OCI-LY7 (cell line): ENCODE measurements at regions not wholly inside any gene's neighbourhood (a gene's known extent, or its start where the extent isn't known, plus 50 kb on each side); places are given as distances from the start of the nearest gene placed in this dataset.

Source experiments
- BruUV-seq: library from RNA; stranded (reverse); fragments of 400-500 nt; replicated peaks from 2 replicates; lab custom pipeline; 2021; lab: Mats Ljungman, UMichigan
- CTCF ChIA-PET: fragments of 300-600 bp; sonication (Branson Sonifier 250); formaldehyde crosslinking; loops from one replicate; lab custom pipeline; 2022; ENCODE audit warnings: antibody characterized with exemption; ENCODE audit not compliant: unreplicated experiment; lab: Charles Lee
- POLR2A ChIA-PET: fragments of 300-600 bp; sonication (Branson Sonifier 250); formaldehyde crosslinking; loops from one replicate; lab custom pipeline; 2022; ENCODE audit warnings: antibody characterized with exemption; lab: Charles Lee
- DNase-seq: peaks from one replicate; pipeline ENCODE4 v3.0.0-alpha.2; 2015; ENCODE audit warnings: low spot score
- H2AFZ ChIP-seq: fragments of 200-600 bp; sonication (generic), shearing (Covaris generic); 2 replicates; pipeline ENCODE4 v1.6.1; 2014; ENCODE audit warnings: mild to moderate bottlenecking, antibody characterized with exemption, low read length, moderate library complexity
- H3K27ac ChIP-seq: fragments of 200-600 bp; sonication (generic); 2 replicates; pipeline ENCODE4 v1.5.1; 2014; ENCODE audit warnings: mixed run types, low read depth, mild to moderate bottlenecking, moderate library complexity, low read length, inconsistent platforms; ENCODE audit not compliant: poor library complexity, severe bottlenecking
- H3K36me3 ChIP-seq: fragments of 200-600 bp; sonication (generic); 2 replicates; pipeline ENCODE4 v1.6.1; 2014; ENCODE audit warnings: mild to moderate bottlenecking, antibody characterized with exemption, low read length, moderate library complexity, mixed read lengths; ENCODE audit not compliant: insufficient read depth
- H3K4me1 ChIP-seq: fragments of 200-600 bp; sonication (generic); 2 replicates; pipeline ENCODE4 v1.5.1; 2014; ENCODE audit warnings: mild to moderate bottlenecking, low read length; ENCODE audit not compliant: insufficient read depth, poor library complexity, severe bottlenecking
- H3K4me2 ChIP-seq: fragments of 200-600 bp; sonication (generic); 2 replicates; pipeline ENCODE4 v1.6.1; 2014; ENCODE audit warnings: mild to moderate bottlenecking, low read length
- H3K4me3 ChIP-seq: fragments of 200-600 bp; sonication (generic); 2 replicates; pipeline ENCODE4 v1.5.1; 2014; ENCODE audit warnings: mild to moderate bottlenecking, low read depth, low read length; ENCODE audit not compliant: poor library complexity, severe bottlenecking
- H3K79me2 ChIP-seq: fragments of 200-600 bp; sonication (generic); 2 replicates; pipeline ENCODE4 v1.6.1; 2016; ENCODE audit warnings: low read depth, mild to moderate bottlenecking, low read length, moderate library complexity, mixed read lengths; ENCODE audit not compliant: insufficient read depth
- H3K9me2 ChIP-seq: fragments of 200-600 bp; sonication (generic); 2 replicates; pipeline ENCODE4 v1.6.1; 2016; ENCODE audit warnings: mild to moderate bottlenecking, low read length, mixed read lengths; ENCODE audit not compliant: insufficient read depth
- H3K9me3 ChIP-seq: fragments of 200-600 bp; sonication (generic); 2 replicates; pipeline ENCODE4 v1.6.1; 2014; ENCODE audit warnings: mild to moderate bottlenecking, mixed run types, low read length, mixed read lengths
- H4K20me1 ChIP-seq: fragments of 200-600 bp; sonication (generic); 2 replicates; pipeline ENCODE4 v1.6.1; 2014; ENCODE audit warnings: mild to moderate bottlenecking, antibody characterized with exemption, low read length, moderate library complexity, mixed read lengths; ENCODE audit not compliant: insufficient read depth
- CTCF ChIP-seq: fragments of 200-600 bp; sonication (generic); conservative IDR thresholded peaks from 2 replicates; pipeline ENCODE4 v1.5.1; 2014; ENCODE audit warnings: mild to moderate bottlenecking, antibody characterized with exemption, low read length, moderate library complexity, mixed read lengths
- EZH2phosphoT487 ChIP-seq: fragments of 200-600 bp; sonication (generic); IDR thresholded peaks from 2 replicates; pipeline ENCODE4 v1.6.1; 2018; ENCODE audit warnings: low read depth, borderline replicate concordance, mild to moderate bottlenecking, mixed run types, antibody characterized with exemption, low read length, moderate library complexity, mixed read lengths
- intact Hi-C: fragments of 100-400 bp; cut with micrococcal nuclease; formaldehyde crosslinking; loops from one replicate; pipeline ENCODE4 v1.10.0; 2022; ENCODE audit not compliant: unreplicated experiment

GRCh38 chr2:145771525-145771924, 1251.6 kb upstream of the ZEB2 start:
- Histone ChIP-seq H3K27ac (no peak overlapping the region), H3K9me2 (no peaks in the 10 kb centered on the region), H2AFZ (no peak overlapping the region), H3K4me1 (peaks cover 2% of the 10 kb centered on the region), H3K9me3 (no peaks in the 10 kb centered on the region), H4K20me1 (no peaks in the 10 kb centered on the region), H3K4me2 (no peak overlapping the region), H3K79me2 (no peaks in the 10 kb centered on the region), H3K4me3 (no peak overlapping the region), H3K36me3 (no peaks in the 10 kb centered on the region)
- DNase-seq: peak; percentile 39
- CTCF ChIA-PET: no interaction called here
- intact Hi-C loops: no loop called here
- TF ChIP-seq CTCF: no peak
- TF ChIP-seq EZH2phosphoT487: no peak
- POLR2A ChIA-PET: no interaction called here
- BruUV-seq: no TSS peak

- Histone ChIP-seq H3K9me3 (no peaks in the 10 kb centered on the region), H3K4me2 (no peak overlapping the region), H3K4me3 (no peak overlapping the region), H3K36me3 (no peaks in the 10 kb centered on the region), H3K27ac (no peak overlapping the region), H3K4me1 (peaks cover 2% of the 10 kb centered on the region), H2AFZ (no peak overlapping the region), H3K9me2 (no peaks in the 10 kb centered on the region), H3K79me2 (no peaks in the 10 kb centered on the region), H4K20me1 (no peaks in the 10 kb centered on the region)
- TF ChIP-seq EZH2phosphoT487 (no peak), CTCF (no peak)
- intact Hi-C loops: no loop called here
- ChIA-PET CTCF (no interaction called here), POLR2A (interaction anchor here (0.6 to 0.7 kb wide), 2 partner anchors 1291 to 1861 kb away, joined by 3 read pairs; no protein-coding TSS in a partner anchor)
- no TSS peak for BruUV-seq
- DNase-seq: no peak
Observed at GRCh38 chr2:145769011-145769716, 1249.2 kb upstream of the ZEB2 start.

- DNase-seq: no peak
- Histone ChIP-seq H2AFZ (no peak overlapping the region), H4K20me1 (no peaks in the 10 kb centered on the region), H3K79me2 (no peaks in the 10 kb centered on the region), H3K36me3 (no peaks in the 10 kb centered on the region), H3K4me3 (no peak overlapping the region), H3K4me1 (no peaks in the 10 kb centered on the region), H3K4me2 (no peak overlapping the region), H3K9me3 (no peaks in the 10 kb centered on the region), H3K27ac (no peak overlapping the region), H3K9me2 (no peaks in the 10 kb centered on the region)
- BruUV-seq: no TSS peak
- intact Hi-C loops: no loop called here
- POLR2A ChIA-PET: interaction anchor here (0.7 to 0.9 kb wide), 5 partner anchors 11 to 1303 kb away, joined by 3 to 4 read pairs (median 4); no protein-coding TSS in a partner anchor
- TF ChIP-seq EZH2phosphoT487: no peak
- TF ChIP-seq CTCF: no peak
- CTCF ChIA-PET: interaction anchor here (0.6 kb wide), 1 partner anchor 520 kb away, joined by 3 read pairs; no protein-coding TSS in a partner anchor
Observed at GRCh38 chr2:145765874-145766273, 1246.0 kb upstream of the ZEB2 start.
